ENCODE measurements at regions not wholly inside any gene's neighbourhood (a gene's known extent, or its start where the extent isn't known, plus 50 kb on each side); places are given as distances from the start of the nearest gene placed in this dataset.

DNA sequence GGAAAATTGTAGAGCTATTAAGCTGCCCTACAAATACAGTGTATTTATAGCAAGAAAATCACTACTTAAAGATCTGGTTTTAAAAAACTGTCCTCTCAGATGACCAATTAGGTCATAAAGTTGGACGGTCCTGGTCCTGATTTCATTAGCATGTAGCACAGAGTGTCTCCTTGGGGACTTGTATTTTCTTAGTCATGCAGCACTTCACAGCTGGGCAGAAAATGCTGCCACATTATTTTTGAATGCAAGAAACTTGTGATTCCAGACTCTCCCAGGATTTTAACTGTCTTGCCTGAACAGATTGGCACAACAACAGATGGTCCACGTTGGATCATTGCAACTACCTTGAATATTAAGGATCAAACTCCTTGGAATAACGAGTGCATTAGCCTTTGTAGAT is 348.1 kb upstream of the SGCD start:
- POLR2A ChIA-PET (ENCODE audit: partially characterized antibody), result no interaction called here
- no peak overlapping the region for H2BK12ac ChIP-seq (ENCODE audit: low read depth, low read length)
- CTCF ChIA-PET (ENCODE audit: partially characterized antibody), result interaction anchor here (0.7 to 1.0 kb wide), 2 partner anchors 12 to 251 kb away, joined by 3 read pairs; no protein-coding TSS in a partner anchor
- H4K91ac ChIP-seq (replicated peaks; ENCODE audit: insufficient read length, low read length), result no peak overlapping the region
- no peaks in the 10 kb centered on the region for H3K9me3 ChIP-seq (ENCODE audit: insufficient read depth in 2 of 2, low read depth in 1 of 2, low read length in 1 of 2)
- no peaks in the 10 kb centered on the region for H4K20me1 ChIP-seq (replicated peaks in 1 of 2; ENCODE audit: control insufficient read depth in 1 of 2, insufficient read depth in 2 of 2, low read length in 2 of 2)
- DNase-seq (ENCODE audit: low read depth in 1 of 2, low spot score in 2 of 2) (no peak), FAIRE-seq (no peak)
- H3K9ac ChIP-seq (replicated peaks in 1 of 4; ENCODE audit: extremely low read depth in 1 of 4, low read depth in 3 of 4, low read length in 3 of 4), result no peak overlapping the region
- H2BK20ac ChIP-seq (ENCODE audit: low read length), result no peak overlapping the region
- H3K56ac ChIP-seq (replicated peaks; ENCODE audit: insufficient read length, low read depth, low read length), result no peak overlapping the region
- H3K18ac ChIP-seq (ENCODE audit: extremely low read depth, low read length), result no peak overlapping the region
- no peaks in the 10 kb centered on the region for H3K23me2 ChIP-seq (ENCODE audit: low read depth, low read length)
- H4K8ac ChIP-seq (ENCODE audit: extremely low read depth, insufficient read depth, low read length), result no peak overlapping the region
- H3K4me2 ChIP-seq (ENCODE audit: insufficient read depth in 1 of 2, low read depth in 2 of 2, low read length in 2 of 2), result no peak overlapping the region
- H4K5ac ChIP-seq (ENCODE audit: insufficient read length, low read depth, low read length), result no peak overlapping the region
- no peak overlapping the region for H2BK120ac ChIP-seq (replicated peaks; ENCODE audit: low read depth, low read length)
- no peak overlapping the region for H2AFZ ChIP-seq (ENCODE audit: low read length)
- H3K14ac ChIP-seq (ENCODE audit: insufficient read length), result no peak overlapping the region
- no peak overlapping the region for H2BK5ac ChIP-seq (ENCODE audit: low read depth, low read length)
- H3K23ac ChIP-seq (ENCODE audit: insufficient read length), result no peak overlapping the region
- no peak overlapping the region for H3K4ac ChIP-seq (replicated peaks; ENCODE audit: insufficient read length, low read depth, low read length)
- WGBS, 2 experiments (ENCODE audit: extremely low coverage in 1 of 2, insufficient coverage in 1 of 2, insufficient read length in 1 of 2, insufficient replicate concordance in 2 of 2, low coverage in 1 of 2, low lambda C conversion rate in 2 of 2, missing lambda C conversion rate in 1 of 2), result 98% methylated on average over 3 of the region's 3 CpGs; no CpG with 5 or more reads in 1 of the 2 experiments
- H3K79me1 ChIP-seq (ENCODE audit: low read depth, low read length), result no peaks in the 10 kb centered on the region
- H3K79me2 ChIP-seq (ENCODE audit: control insufficient read depth in 1 of 2, insufficient read depth in 2 of 2, low read length in 2 of 2), result no peaks in the 10 kb centered on the region
- TF ChIP-seq NRF1 (IDR thresholded peaks at IDR 0.05; ENCODE audit: low read depth, low read length) (no peak), RXRA (IDR thresholded peaks at IDR 0.05; ENCODE audit: insufficient read depth, low read depth, low read length) (no peak), CBX5 (IDR thresholded peaks at IDR 0.05; ENCODE audit: low read depth, low read length) (no peak), RFX5 (IDR thresholded peaks at IDR 0.05; ENCODE audit: borderline replicate concordance, low read depth, low read length) (no peak), POU5F1 (IDR thresholded peaks at IDR 0.05; ENCODE audit: low read depth, low read length) (no peak)
- no peak overlapping the region for H3K4me3 ChIP-seq (ENCODE audit: extremely low read depth in 1 of 4, insufficient read depth in 2 of 4, low read depth in 3 of 4, low read length in 4 of 4)
- no peaks in the 10 kb centered on the region; a peak in 1 of 7 replicates for H3K27me3 ChIP-seq (replicated peaks in 1 of 4; ENCODE audit: control insufficient read depth in 3 of 4, extremely low read depth in 1 of 4, insufficient read depth in 3 of 4, low read length in 3 of 4)
- no peaks in the 10 kb centered on the region for H3K36me3 ChIP-seq (ENCODE audit: control insufficient read depth in 2 of 4, insufficient read depth in 4 of 4, low read length in 3 of 4)
- H2BK15ac ChIP-seq (ENCODE audit: low read length), result no peak overlapping the region
- H2AK5ac ChIP-seq (ENCODE audit: low read depth, low read length), result no peak overlapping the region
- H3K4me1 ChIP-seq (replicated peaks in 1 of 4; ENCODE audit: control insufficient read depth in 3 of 4, insufficient read depth in 4 of 4, low read length in 3 of 4), result no peaks in the 10 kb centered on the region
- no peak overlapping the region for H3K27ac ChIP-seq (ENCODE audit: low read depth, low read length)

Data from H1 (cell line).